KMS-11 (cell line): ENCODE measurements at regions not wholly inside any gene's neighbourhood (a gene's known extent, or its start where the extent isn't known, plus 50 kb on each side); places are given as distances from the start of the nearest gene placed in this dataset.

Experiments used
- H2AFZ ChIP-seq: fragments of 200-600 bp; sonication (generic); 2 replicates; pipeline ENCODE4 v1.6.1; 2016; ENCODE audit warnings: antibody characterized with exemption, mixed run types, low read depth
- H3K27ac ChIP-seq: fragments of 200-600 bp; sonication (generic); 2 replicates; pipeline ENCODE4 v1.6.1; 2016; ENCODE audit warnings: mild to moderate bottlenecking, mixed run types
- H3K27me3 ChIP-seq: fragments of 200-600 bp; sonication (generic); 2 replicates; pipeline ENCODE4 v1.6.1; 2017; ENCODE audit warnings: mild to moderate bottlenecking, low read depth, mixed run types, moderate library complexity; ENCODE audit not compliant: insufficient read depth
- H3K36me3 ChIP-seq: fragments of 200-600 bp; sonication (generic); 2 replicates; pipeline ENCODE4 v1.6.1; 2017; ENCODE audit warnings: mild to moderate bottlenecking, mixed run types; ENCODE audit not compliant: insufficient read depth
- H3K4me1 ChIP-seq: fragments of 200-600 bp; sonication (generic); 2 replicates; pipeline ENCODE4 v1.6.1; 2016; ENCODE audit warnings: mild to moderate bottlenecking, low read depth, mixed run types; ENCODE audit not compliant: poor library complexity, severe bottlenecking
- H3K4me2 ChIP-seq: fragments of 200-600 bp; sonication (generic); 2 replicates; pipeline ENCODE4 v1.7.0; 2016; ENCODE audit warnings: mild to moderate bottlenecking, mixed run types
- H3K4me3 ChIP-seq: fragments of 200-600 bp; sonication (generic); IDR thresholded peaks from 2 replicates; pipeline ENCODE4 v1.6.1; 2017; ENCODE audit warnings: low read depth, low read length, mixed read lengths; ENCODE audit not compliant: insufficient read depth
- H3K79me2 ChIP-seq: fragments of 200-600 bp; sonication (generic); 2 replicates; pipeline ENCODE4 v1.6.1; 2016; ENCODE audit warnings: low read depth, mixed run types; ENCODE audit not compliant: insufficient read depth
- H3K9ac ChIP-seq: fragments of 200-600 bp; sonication (generic); 2 replicates; pipeline ENCODE4 v1.6.1; 2016; ENCODE audit warnings: mild to moderate bottlenecking, mixed run types
- H4K20me1 ChIP-seq: fragments of 200-600 bp; sonication (generic); 2 replicates; pipeline ENCODE4 v1.6.1; 2016; ENCODE audit warnings: mild to moderate bottlenecking, mixed run types; ENCODE audit not compliant: insufficient read depth
- TF ChIP-seq, protein P1 (sequence below): fragments of 200-600 bp; sonication (generic); conservative IDR thresholded peaks from 2 replicates; pipeline ENCODE4 v1.6.1; 2017; ENCODE audit warnings: low read depth, mild to moderate bottlenecking, antibody characterized with exemption, low read length, moderate library complexity, mixed read lengths

- no peaks in the 10 kb centered on the region for H4K20me1 ChIP-seq
- H3K27ac ChIP-seq: no peak overlapping the region
- H3K79me2 ChIP-seq: no peaks in the 10 kb centered on the region
- H3K4me1 ChIP-seq: no peaks in the 10 kb centered on the region
- no peaks in the 10 kb centered on the region for H3K27me3 ChIP-seq
- no peak overlapping the region for H2AFZ ChIP-seq
- no peaks in the 10 kb centered on the region for H3K36me3 ChIP-seq
- no peak overlapping the region for H3K4me3 ChIP-seq
- no peak overlapping the region for H3K4me2 ChIP-seq
- TF ChIP-seq, protein P1, sequence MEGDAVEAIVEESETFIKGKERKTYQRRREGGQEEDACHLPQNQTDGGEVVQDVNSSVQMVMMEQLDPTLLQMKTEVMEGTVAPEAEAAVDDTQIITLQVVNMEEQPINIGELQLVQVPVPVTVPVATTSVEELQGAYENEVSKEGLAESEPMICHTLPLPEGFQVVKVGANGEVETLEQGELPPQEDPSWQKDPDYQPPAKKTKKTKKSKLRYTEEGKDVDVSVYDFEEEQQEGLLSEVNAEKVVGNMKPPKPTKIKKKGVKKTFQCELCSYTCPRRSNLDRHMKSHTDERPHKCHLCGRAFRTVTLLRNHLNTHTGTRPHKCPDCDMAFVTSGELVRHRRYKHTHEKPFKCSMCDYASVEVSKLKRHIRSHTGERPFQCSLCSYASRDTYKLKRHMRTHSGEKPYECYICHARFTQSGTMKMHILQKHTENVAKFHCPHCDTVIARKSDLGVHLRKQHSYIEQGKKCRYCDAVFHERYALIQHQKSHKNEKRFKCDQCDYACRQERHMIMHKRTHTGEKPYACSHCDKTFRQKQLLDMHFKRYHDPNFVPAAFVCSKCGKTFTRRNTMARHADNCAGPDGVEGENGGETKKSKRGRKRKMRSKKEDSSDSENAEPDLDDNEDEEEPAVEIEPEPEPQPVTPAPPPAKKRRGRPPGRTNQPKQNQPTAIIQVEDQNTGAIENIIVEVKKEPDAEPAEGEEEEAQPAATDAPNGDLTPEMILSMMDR: no peak
- no peak overlapping the region for H3K9ac ChIP-seq
These were observed 1300.4 kb upstream of the CHAC2 start for GRCh38 chr2:52467189-52467588.

DNA sequence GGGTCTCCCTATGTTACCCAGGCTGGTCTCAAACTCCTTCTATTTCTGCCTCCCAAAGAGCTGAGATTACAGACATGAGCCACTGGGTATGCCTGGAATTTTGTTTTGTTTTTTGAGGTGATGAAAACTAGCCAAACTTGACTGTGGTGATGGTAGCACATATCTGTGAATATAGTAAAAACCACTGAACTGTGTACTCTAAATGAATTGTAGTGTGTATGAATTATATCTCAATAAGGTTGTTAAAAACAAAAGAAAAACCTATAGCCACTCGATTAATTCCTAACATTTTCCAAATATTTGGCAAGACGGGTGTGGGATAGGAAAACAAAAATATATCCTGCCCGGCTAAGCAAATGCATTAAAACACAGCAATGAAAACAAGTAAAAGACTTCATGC is 1302.3 kb upstream of the CHAC2 start:
- no peak overlapping the region for H3K9ac ChIP-seq
- H3K4me2 ChIP-seq: no peak overlapping the region
- no peaks in the 10 kb centered on the region for H3K79me2 ChIP-seq
- H3K36me3 ChIP-seq: no peaks in the 10 kb centered on the region
- H3K4me3 ChIP-seq: no peak overlapping the region
- H4K20me1 ChIP-seq: no peaks in the 10 kb centered on the region
- H3K27me3 ChIP-seq: no peaks in the 10 kb centered on the region
- no peak overlapping the region for H2AFZ ChIP-seq
- H3K4me1 ChIP-seq: no peaks in the 10 kb centered on the region
- H3K27ac ChIP-seq: no peak overlapping the region
- TF ChIP-seq, protein P1: no peak

DNA sequence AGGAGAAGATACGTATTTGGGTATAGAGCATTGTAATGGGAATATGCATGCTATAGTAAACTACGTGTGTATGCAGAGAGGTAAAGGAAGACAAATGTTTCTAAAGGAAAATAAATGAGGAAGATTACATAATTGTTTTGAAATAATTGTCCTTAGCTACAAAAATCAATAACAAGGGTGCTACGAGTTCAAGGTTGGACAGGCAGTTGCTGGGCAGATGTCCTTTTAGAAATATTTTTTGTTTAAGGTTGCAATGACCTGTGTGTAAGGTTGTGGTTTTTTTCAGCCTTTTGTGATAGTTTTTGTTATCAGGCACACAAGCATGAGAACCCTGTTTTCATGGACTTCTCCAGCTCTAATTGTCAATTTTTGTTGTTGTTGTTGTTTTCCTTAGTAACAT is 1304.1 kb upstream of the CHAC2 start:
- no peak overlapping the region for H3K4me3 ChIP-seq
- no peak overlapping the region for H2AFZ ChIP-seq
- H3K27ac ChIP-seq: no peak overlapping the region
- H3K4me2 ChIP-seq: no peak overlapping the region
- H3K27me3 ChIP-seq: no peaks in the 10 kb centered on the region
- no peaks in the 10 kb centered on the region for H4K20me1 ChIP-seq
- TF ChIP-seq, protein P1: no peak
- no peaks in the 10 kb centered on the region for H3K36me3 ChIP-seq
- H3K4me1 ChIP-seq: no peaks in the 10 kb centered on the region
- no peak overlapping the region for H3K9ac ChIP-seq
- H3K79me2 ChIP-seq: no peaks in the 10 kb centered on the region

- H3K4me2 ChIP-seq: no peak overlapping the region
- H3K4me3 ChIP-seq: no peak overlapping the region
- no peaks in the 10 kb centered on the region for H3K4me1 ChIP-seq
- no peaks in the 10 kb centered on the region for H3K27me3 ChIP-seq
- H3K9ac ChIP-seq: no peak overlapping the region
- no peak overlapping the region for H3K27ac ChIP-seq
- H4K20me1 ChIP-seq: no peaks in the 10 kb centered on the region
- no peaks in the 10 kb centered on the region for H3K79me2 ChIP-seq
- TF ChIP-seq, protein P1: no peak
- H2AFZ ChIP-seq: no peak overlapping the region
- H3K36me3 ChIP-seq: no peaks in the 10 kb centered on the region
These were observed 1310.8 kb upstream of the CHAC2 start for GRCh38 chr2:52456561-52457377.
